CD4-positive, alpha-beta T cell treated with Interleukin-15 for 1 hour (primary cell): ENCODE measurements at regions not wholly inside any gene's neighbourhood (a gene's known extent, or its start where the extent isn't known, plus 50 kb on each side); places are given as distances from the start of the nearest gene placed in this dataset.
"Not testable (repeated sequence)": the region's sequence is repeated elsewhere in the genome, so short reads cannot be mapped to it uniquely, and the experiment has no call there.

ENCODE experiments used
- DNase-seq: peaks from one replicate; pipeline ENCODE4 v3.0.0-alpha.2; 2020

- not testable (repeated sequence) for DNase-seq
These were observed 816.4 kb upstream of the TPTE start for GRCh38 chr21:9705016-9705415.

DNA sequence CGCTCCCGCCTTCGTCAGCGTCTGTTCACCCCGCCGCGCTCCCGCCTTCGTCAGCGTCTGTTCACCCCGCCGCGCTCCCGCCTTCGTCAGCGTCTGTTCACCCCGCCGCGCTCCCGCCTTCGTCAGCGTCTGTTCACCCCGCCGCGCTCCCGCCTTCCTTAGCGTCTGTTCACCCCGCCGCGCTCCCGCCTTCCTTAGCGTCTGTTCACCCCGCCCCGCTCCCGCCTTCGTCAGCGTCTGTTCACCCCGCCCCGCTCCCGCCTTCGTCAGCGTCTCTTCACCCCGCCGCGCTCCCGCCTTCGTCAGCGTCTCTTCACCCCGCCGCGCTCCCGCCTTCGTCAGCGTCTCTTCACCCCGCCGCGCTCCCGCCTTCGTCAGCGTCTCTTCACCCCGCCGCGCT is 815.9 kb upstream of the TPTE start:
- DNase-seq = not testable (repeated sequence)

DNA sequence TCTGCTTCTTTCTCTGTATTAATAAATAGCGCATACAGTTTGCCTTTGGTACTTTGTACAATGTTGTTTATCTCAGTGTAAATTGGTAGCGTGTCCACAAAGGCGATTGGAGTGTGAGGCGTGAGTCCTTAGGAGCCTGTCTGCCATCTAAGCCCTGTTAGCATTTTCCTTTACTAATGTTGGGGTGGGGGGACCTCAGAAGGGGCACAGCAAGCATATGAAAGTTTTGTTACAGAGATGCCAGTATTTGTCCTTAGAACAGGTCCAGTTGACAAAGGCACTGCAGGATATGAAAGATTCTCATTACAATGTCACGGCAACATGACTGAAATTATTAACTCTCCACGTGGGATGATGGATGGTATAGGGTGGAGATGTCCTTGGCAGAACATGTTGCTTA is 796.8 kb upstream of the TPTE start:
- not testable (repeated sequence) for DNase-seq

- DNase-seq = not testable (repeated sequence)
These were observed 794.2 kb upstream of the TPTE start for GRCh38 chr21:9727187-9727586.

- DNase-seq = not testable (repeated sequence)
These were observed 793.0 kb upstream of the TPTE start for GRCh38 chr21:9728219-9728992.

DNA sequence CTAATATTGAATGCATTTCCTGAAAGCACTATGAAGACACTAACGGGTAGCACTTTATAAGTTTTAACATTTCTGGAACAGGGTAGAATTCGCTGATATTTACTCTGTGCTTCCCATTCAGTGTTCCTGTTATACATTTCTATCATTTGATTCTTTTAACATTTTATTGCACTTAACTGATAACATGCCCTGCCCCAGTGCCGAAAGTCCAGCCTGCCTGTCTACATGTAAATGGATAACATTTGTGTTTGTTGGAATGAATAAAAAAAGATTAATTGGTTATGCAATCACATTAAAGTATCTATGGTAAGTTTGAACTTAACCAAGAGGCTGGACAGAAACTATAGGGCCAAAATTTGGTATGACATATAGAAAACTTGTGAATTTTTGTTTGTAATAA is 790.5 kb upstream of the TPTE start:
- no peak for DNase-seq

DNA sequence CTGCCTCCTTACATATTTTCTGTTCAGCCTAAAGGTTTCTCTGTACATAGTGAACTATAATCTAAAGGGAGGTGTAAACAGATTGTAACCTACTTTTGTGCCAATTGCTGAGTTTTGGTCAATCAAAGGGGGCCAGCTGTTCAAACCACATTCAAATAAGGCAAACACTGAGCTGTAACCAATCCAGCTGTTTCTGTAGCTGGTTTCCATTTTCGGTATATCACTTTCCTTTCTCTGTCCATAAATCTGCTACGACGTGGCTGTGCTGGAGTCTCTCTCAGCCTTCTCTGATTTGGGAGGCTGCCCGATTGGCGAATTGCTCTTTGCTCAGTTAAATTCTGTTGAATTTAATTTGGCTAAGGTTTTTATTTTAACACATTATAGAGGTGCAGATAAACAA is 790.1 kb upstream of the TPTE start:
- not testable (repeated sequence) for DNase-seq

- DNase-seq = not testable (repeated sequence)
These were observed 788.8 kb upstream of the TPTE start for GRCh38 chr21:9732605-9733004.

- DNase-seq = not testable (repeated sequence)
These were observed 787.4 kb upstream of the TPTE start for GRCh38 chr21:9733761-9734558.

DNA sequence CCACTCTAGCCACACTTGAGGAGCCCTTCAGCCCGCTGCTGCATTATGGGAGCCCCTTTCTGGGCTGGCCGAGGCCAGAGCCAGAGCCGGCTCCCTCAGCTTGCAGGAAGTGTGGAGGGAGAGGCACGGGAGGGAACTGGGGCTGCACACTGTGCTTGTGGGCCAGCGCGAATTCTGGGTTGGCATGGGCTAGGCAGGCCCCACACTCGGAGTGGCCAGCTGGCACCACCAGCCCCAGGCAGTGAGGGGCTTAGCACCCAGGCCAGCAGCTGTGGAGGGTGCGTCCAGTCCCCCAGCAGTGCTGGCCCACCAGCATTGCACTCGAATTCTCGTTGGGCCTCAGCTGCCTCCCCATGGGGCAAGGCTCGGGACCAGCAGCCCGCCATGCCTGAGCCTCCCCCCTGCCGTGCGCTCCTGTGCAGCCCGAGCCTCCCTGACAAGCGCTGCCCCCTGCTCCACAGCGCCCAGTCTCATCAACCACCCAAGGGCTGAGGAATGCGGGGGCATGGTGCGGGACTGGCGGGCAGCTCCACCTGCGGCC is 785.9 kb upstream of the TPTE start:
- no peak for DNase-seq

DNA sequence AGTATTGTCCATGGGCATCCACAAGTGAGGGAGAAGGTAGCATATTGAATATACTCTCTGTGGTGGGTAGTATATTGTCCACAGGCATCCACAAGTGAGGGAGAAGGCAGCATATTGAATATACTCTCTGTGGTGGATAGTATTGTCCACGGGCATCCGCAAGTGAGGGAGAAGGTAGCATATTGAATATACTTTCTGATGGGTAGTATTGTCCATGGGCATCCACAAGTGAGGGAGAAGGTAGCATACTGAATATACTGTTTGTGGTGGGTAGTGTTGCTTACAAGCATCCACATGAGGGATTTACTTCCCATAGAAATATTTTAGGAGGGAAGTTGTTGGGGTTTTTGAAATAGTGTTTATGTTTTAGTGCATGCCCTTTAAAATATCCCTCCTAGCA is 784.1 kb upstream of the TPTE start:
- not testable (repeated sequence) for DNase-seq

DNA sequence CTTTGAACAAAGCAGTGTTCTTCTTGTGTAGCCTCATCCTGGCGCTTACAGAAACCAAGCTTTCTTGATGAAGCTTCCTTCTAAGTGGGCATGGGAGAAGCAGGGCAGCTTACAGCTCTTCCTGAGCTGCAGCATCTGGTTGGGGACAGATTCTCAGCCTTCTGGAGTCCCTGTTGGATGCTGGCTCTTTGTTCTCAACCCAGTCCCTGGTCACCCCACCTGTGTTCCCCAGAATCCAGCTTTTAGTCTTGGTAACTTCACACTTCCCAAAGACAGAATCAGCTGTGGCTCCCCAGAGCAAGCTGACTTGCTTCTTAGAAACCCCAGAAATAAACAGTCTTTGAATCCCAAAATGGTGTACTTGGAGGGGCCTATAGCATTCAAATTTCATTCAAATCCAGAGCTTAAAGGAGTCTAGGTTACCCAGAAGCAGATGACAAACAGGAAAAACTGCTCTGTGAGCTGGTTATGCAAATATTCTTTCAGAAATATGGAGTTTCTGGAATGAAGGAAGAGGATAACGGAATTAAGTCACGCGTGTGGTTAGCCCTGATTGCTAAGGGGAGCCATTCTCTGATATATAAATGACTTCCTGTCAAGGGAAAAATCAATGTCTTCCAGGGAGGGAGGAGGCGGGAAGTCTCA is 783.4 kb upstream of the TPTE start:
- DNase-seq = not testable (repeated sequence)

DNA sequence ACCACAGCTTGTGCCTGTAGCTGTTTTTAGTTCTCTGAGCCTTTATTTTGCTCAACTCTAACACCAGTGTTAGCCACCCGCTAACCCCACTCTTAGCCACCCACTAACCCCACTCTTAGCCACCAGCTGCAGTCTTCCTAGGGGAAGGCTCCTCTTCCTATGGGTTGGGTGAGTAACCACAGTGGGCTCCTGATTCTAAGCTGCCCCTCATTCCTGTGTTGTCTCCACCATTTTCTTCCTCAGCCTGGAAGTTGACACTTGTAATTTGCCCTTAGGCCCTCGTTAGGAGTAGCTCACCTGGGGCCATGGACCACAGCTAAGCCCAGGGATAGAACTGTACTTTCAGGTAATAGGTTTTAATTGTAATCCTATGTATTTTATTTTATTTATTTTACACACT is 782.9 kb upstream of the TPTE start:
- no peak for DNase-seq

DNA sequence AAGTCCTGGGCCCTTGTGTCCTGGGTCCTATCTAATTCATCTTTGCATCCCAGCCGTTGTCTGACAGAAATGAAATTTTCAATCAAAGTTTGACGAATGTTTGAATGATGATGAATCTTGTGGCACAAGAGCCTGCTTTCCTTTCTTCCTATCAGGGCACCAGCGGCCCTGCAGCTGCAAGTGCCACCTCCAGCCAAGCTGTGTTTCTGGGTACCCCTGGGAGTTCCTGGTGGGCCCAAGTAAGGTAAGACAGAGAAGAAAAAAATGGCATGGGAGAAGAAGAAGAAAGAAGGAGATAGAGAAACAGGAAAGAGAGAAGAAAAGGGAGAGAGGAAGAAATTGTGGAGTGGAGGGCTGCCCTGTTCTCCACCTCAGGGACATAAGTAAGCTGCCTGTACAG is 782.1 kb upstream of the TPTE start:
- no peak for DNase-seq

GRCh38 chr21:9740177-9740941 is 781.0 kb upstream of the TPTE start:
- DNase-seq = not testable (repeated sequence)

DNA sequence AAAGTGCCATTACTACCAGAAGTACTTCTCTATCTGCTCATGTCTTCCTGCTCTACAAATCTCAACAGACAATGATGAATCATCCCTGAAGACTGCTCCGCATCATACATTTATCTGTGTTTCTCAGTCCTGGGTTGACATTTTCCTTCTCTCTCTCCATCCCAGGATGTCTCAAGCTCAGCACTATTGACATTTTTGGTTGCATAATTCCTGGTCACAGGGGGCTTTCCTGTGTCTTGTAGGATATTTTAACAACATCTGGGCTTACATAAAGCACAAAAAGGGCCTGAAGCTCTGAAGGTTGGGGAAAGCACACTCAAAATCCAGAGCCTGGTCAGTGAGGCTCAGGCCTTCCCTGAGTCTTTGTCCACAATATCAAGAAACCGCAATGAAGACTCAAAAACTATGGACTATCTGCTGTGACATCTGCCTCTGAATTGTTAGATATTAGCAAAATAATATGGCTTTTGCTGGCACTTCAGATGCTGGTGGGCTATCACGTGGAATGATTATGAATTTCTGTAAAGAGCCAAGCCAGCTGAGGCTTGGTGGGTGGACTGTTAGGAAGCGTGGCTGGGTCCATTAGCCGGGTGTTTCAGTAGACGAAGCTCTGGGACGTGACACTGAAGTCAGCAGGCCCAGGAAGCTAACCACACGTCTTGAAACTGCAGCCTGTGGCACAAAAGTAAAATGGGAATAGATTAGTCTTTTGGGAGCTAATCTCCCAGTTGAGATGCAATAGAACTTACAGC is 780.2 kb upstream of the TPTE start:
- not testable (repeated sequence) for DNase-seq

DNA sequence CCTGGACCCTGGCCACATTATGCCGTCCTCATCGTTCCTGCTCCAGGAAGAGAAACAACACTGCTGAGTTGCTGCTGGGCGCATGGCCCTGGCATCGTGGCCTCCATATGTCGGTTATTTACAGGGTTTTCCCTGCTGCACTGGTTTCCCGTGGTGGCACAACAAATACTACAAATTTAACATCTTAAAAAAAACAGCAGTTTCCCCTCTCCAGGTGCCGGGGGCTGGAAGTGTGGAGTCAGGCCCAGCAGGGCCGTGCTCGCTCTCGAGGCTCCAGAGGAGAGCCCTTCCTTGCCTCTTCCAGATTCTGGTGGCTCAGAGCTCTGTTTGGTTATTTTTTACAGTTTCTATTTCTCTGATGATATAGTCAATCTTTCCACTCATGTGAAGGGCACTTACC is 777.8 kb upstream of the TPTE start:
- DNase-seq = not testable (repeated sequence)

GRCh38 chr21:9744166-9744565 is 777.2 kb upstream of the TPTE start:
- DNase-seq = not testable (repeated sequence)

DNA sequence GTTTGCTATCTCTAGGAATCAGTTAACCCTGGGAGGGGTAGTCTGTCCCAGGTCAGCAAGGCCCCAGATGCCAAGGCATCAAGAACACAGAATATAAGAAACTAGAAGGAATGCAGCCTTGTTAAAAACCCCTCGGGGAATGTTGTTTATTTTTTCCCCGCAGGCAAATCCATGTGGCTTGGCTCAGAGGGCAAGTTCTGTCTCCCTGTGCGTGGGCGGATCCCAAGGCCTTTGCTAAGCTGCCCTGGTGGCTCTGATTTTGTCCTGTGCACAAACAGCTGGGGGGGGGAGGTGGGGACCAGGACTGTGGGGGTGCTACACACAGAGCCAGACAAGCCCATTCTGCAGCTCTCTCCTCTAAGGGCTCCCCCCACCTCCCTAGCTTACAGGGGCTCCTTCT is 776.8 kb upstream of the TPTE start:
- DNase-seq = not testable (repeated sequence)

GRCh38 chr21:9745457-9746108 is 775.8 kb upstream of the TPTE start:
- DNase-seq = not testable (repeated sequence)

- not testable (repeated sequence) for DNase-seq
These were observed 775.1 kb upstream of the TPTE start for GRCh38 chr21:9746311-9746710.
